DND-41 (cell line): ENCODE measurements at regions not wholly inside any gene's neighbourhood (a gene's known extent, or its start where the extent isn't known, plus 50 kb on each side); places are given as distances from the start of the nearest gene placed in this dataset.

Source experiments
- ATAC-seq: fragments of 200-7000 bp; cut with Tn5 transposase; 3 replicates; pipeline ENCODE4 v1.9.1; 2021; ENCODE audit warnings: low read depth; ENCODE audit not compliant: insufficient read depth
- DNase-seq: peaks from one replicate; pipeline ENCODE4 v3.0.0-alpha.2; 2020
- H2AFZ ChIP-seq: 2 replicates; pipeline ENCODE4 v1.6.0; 2012; ENCODE audit warnings: low read depth, low read length
- H3K27ac ChIP-seq: 2 replicates; pipeline ENCODE4 v1.5.1; 2012; ENCODE audit warnings: low read length, inconsistent platforms
- H3K27me3 ChIP-seq: fragments of 200-600 bp; sonication (generic); 2 replicates; pipeline ENCODE4 v1.6.0; 2012; ENCODE audit warnings: low read length, mild to moderate bottlenecking, inconsistent platforms; ENCODE audit not compliant: insufficient read depth, poor library complexity
- H3K36me3 ChIP-seq: 2 replicates; pipeline ENCODE4 v1.5.1; 2012; ENCODE audit warnings: low read length, inconsistent platforms; ENCODE audit not compliant: insufficient read depth
- H3K4me1 ChIP-seq: 2 replicates; pipeline ENCODE4 v1.5.1; 2012; ENCODE audit warnings: mild to moderate bottlenecking, low read length; ENCODE audit not compliant: insufficient read depth
- H3K4me2 ChIP-seq: 2 replicates; pipeline ENCODE4 v1.6.0; 2012; ENCODE audit warnings: mild to moderate bottlenecking, moderate library complexity, low read length, inconsistent platforms; ENCODE audit not compliant: insufficient read depth
- H3K4me3 ChIP-seq, 2 experiments: fragments of 200-600 bp in 1 of 2; shearing (Covaris generic) in 1 of 2; 2 replicates each; pipeline ENCODE4 v1.5.1; 2012 to 2016; ENCODE audit warnings: inconsistent platforms in 2 of 2, low read length in 2 of 2, mild to moderate bottlenecking in 2 of 2, low read depth in 1 of 2, moderate library complexity in 1 of 2
- H3K79me2 ChIP-seq: 2 replicates; pipeline ENCODE4 v1.6.0; 2012; ENCODE audit warnings: low read length, inconsistent platforms; ENCODE audit not compliant: insufficient read depth
- H3K9ac ChIP-seq: 2 replicates; pipeline ENCODE4 v1.6.0; 2012; ENCODE audit warnings: low read depth, mild to moderate bottlenecking, inconsistent platforms, low read length, moderate library complexity
- H3K9me3 ChIP-seq: 2 replicates; pipeline ENCODE4 v1.5.1; 2012; ENCODE audit warnings: low read length, moderate library complexity, mild to moderate bottlenecking, inconsistent platforms; ENCODE audit not compliant: insufficient read depth, severe bottlenecking
- H4K20me1 ChIP-seq: 2 replicates; pipeline ENCODE4 v1.6.0; 2012; ENCODE audit warnings: low read length; ENCODE audit not compliant: insufficient read depth
- EZH2 ChIP-seq: IDR thresholded peaks from 3 replicates; pipeline ENCODE4 v1.6.1; 2012; ENCODE audit warnings: borderline replicate concordance, low read depth, mild to moderate bottlenecking, moderate library complexity, low read length, inconsistent platforms; ENCODE audit not compliant: severe bottlenecking
- TF ChIP-seq, protein P1 (sequence below): IDR thresholded peaks from 2 replicates; pipeline ENCODE4 v1.5.1; 2012; ENCODE audit warnings: borderline replicate concordance, low read length, moderate library complexity, mild to moderate bottlenecking; ENCODE audit not compliant: poor library complexity, severe bottlenecking; ENCODE audit errors: extremely low read depth

DNA sequence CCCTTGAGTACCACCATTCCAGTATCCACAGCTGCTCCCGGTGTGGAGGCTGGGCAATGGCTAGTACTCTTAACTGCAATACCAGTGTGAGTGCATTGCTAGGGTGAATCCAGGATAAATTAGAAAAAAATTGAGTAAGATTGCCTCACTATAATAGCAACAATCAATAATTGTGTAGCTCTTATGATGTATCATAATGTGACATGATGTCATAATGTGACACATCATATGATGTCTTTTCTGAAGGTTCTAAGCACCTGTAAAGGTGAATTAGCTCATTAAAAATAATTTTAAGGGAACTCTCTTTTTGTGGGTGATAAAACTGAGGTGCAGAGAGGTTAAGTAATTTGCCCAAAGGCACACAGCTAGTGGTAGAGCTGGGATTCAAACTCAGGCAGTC is 424.4 kb downstream of the HLX start:
- Histone ChIP-seq H4K20me1 (no peaks in the 10 kb centered on the region), H3K4me2 (no peak overlapping the region), H3K36me3 (no peaks in the 10 kb centered on the region), H3K9me3 (no peaks in the 10 kb centered on the region), H3K27ac (no peak overlapping the region), H3K79me2 (no peaks in the 10 kb centered on the region), H2AFZ (no peak overlapping the region), H3K4me1 (no peaks in the 10 kb centered on the region), H3K4me3 (no peak overlapping the region), H3K9ac (no peak overlapping the region), H3K27me3 (peaks cover 2% of the 10 kb centered on the region)
- no peak for TF ChIP-seq EZH2
- TF ChIP-seq, protein P1, sequence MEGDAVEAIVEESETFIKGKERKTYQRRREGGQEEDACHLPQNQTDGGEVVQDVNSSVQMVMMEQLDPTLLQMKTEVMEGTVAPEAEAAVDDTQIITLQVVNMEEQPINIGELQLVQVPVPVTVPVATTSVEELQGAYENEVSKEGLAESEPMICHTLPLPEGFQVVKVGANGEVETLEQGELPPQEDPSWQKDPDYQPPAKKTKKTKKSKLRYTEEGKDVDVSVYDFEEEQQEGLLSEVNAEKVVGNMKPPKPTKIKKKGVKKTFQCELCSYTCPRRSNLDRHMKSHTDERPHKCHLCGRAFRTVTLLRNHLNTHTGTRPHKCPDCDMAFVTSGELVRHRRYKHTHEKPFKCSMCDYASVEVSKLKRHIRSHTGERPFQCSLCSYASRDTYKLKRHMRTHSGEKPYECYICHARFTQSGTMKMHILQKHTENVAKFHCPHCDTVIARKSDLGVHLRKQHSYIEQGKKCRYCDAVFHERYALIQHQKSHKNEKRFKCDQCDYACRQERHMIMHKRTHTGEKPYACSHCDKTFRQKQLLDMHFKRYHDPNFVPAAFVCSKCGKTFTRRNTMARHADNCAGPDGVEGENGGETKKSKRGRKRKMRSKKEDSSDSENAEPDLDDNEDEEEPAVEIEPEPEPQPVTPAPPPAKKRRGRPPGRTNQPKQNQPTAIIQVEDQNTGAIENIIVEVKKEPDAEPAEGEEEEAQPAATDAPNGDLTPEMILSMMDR: no peak
- DNase-seq (no peak), ATAC-seq (no peak)

DNA sequence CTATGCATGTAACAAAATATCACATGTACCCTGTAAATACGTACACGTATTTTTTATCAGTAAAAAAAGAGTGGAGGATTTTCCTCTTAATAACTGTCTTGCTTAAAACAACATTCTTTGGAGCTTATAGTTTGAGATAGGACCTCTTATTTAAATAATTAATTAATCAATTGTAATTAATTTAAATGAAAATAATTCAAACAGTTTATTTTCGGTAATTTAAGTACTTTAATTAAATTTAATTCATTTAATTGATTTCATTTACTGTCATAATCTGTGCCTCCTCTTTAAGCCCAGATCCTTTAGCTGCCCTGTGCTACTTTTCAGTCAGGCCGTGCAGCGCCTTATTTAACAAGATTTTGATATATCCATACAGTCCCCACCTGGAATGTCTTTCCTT is 427.0 kb downstream of the HLX start:
- Histone ChIP-seq H3K27ac (no peak overlapping the region), H3K27me3 (peaks cover 2% of the 10 kb centered on the region), H3K36me3 (no peaks in the 10 kb centered on the region), H2AFZ (no peak overlapping the region), H4K20me1 (no peaks in the 10 kb centered on the region), H3K9me3 (no peaks in the 10 kb centered on the region), H3K9ac (no peak overlapping the region), H3K4me1 (no peaks in the 10 kb centered on the region), H3K4me2 (no peak overlapping the region), H3K4me3 (no peak overlapping the region), H3K79me2 (no peaks in the 10 kb centered on the region)
- DNase-seq (no peak), ATAC-seq (no peak)
- no peak for TF ChIP-seq EZH2
- TF ChIP-seq, protein P1: no peak

DNA sequence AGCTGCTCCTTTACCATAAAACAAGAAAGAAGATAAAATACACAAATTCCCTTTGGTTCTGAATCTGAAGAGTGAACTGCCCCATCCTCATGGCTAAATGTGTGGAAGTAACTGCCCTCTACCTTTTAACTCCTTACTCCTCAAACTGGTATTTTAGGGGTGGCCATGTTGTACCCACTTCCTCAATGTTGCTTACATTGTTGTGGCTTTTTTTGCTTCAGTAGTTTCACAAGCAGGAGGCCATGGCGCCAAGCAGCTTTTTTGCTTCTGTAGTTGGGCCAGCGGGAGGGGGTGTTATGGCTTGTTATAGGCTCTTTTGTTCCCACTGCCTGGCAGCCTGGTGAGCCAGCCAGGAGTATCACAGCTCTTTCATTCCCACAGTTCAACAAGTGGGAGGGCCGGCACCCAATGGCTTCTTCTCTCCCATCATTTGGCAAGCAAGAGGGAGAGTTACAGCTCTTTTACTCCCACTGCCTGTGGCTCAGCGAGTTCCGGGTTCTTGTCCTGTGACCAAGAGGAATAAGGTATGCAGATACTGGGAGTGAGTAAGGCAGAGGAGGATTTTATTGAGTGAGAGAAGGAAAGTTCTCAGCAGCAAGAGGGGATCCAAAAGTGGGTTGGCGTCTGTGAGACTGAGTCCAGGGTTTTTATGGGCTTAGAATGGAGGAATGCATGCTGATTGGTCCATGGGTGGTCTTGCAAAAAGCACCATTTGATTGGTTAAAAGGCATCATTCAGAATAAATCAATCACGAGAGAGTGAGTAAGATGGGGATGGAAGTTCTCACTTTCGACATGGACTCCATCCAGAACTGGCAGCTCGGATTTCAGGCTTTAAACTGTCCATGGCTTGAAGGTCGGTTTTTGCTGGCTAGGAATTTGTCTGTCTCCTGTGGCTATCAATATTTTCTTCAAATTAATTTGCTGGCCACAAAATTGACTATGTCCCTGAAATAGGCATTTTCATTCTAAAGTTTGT is 429.6 kb downstream of the HLX start:
- no peak overlapping the region for H3K27ac ChIP-seq
- H3K9ac ChIP-seq: no peak overlapping the region
- H3K4me1 ChIP-seq: no peaks in the 10 kb centered on the region
- ATAC-seq: no peak
- no peak overlapping the region for H3K4me3 ChIP-seq
- no peaks in the 10 kb centered on the region for H4K20me1 ChIP-seq
- TF ChIP-seq, protein P1: no peak
- no peak for TF ChIP-seq EZH2
- H3K27me3 ChIP-seq: no peaks in the 10 kb centered on the region
- H2AFZ ChIP-seq: no peak overlapping the region
- H3K79me2 ChIP-seq: no peaks in the 10 kb centered on the region
- no peak for DNase-seq
- H3K36me3 ChIP-seq: no peaks in the 10 kb centered on the region
- no peak overlapping the region for H3K4me2 ChIP-seq
- no peaks in the 10 kb centered on the region for H3K9me3 ChIP-seq
